22Rv1 (cell line): ENCODE measurements at regions not wholly inside any gene's neighbourhood (a gene's known extent, or its start where the extent isn't known, plus 50 kb on each side); places are given as distances from the start of the nearest gene placed in this dataset.

Experiments used
- ZFX ChIP-seq: fragments of 450-650 bp; IDR thresholded peaks from 2 replicates; pipeline ENCODE4 v1.6.1; 2017; ENCODE audit warnings: antibody characterized with exemption, borderline replicate concordance
- TF ChIP-seq, protein P1 (sequence below): fragments of 450-650 bp; IDR thresholded peaks from 2 replicates; pipeline ENCODE4 v1.5.1; 2017; ENCODE audit warnings: mild to moderate bottlenecking

DNA sequence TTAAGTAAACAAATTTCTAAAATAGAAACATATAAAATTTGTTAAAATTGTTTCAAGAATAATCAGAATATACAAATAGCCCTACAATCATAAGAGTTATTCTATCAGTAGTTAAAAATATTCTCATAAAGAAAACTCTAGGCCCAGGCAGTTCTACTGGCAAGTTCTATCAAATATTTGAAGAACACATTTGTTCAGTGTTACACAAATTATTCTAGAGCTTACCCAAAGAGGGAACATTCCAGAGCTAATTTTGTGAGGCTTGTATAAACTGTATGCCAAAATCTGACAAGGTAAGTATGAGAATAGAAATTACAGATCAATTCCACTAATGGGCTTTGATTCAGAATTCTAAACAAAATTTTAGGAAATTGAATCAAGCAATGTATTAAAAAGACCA is 166.8 kb upstream of the FOXN2 start:
- TF ChIP-seq, protein P1, sequence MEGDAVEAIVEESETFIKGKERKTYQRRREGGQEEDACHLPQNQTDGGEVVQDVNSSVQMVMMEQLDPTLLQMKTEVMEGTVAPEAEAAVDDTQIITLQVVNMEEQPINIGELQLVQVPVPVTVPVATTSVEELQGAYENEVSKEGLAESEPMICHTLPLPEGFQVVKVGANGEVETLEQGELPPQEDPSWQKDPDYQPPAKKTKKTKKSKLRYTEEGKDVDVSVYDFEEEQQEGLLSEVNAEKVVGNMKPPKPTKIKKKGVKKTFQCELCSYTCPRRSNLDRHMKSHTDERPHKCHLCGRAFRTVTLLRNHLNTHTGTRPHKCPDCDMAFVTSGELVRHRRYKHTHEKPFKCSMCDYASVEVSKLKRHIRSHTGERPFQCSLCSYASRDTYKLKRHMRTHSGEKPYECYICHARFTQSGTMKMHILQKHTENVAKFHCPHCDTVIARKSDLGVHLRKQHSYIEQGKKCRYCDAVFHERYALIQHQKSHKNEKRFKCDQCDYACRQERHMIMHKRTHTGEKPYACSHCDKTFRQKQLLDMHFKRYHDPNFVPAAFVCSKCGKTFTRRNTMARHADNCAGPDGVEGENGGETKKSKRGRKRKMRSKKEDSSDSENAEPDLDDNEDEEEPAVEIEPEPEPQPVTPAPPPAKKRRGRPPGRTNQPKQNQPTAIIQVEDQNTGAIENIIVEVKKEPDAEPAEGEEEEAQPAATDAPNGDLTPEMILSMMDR: no peak
- TF ChIP-seq ZFX: no peak
